GM18951 (cell line): ENCODE measurements at regions not wholly inside any gene's neighbourhood (a gene's known extent, or its start where the extent isn't known, plus 50 kb on each side); places are given as distances from the start of the nearest gene placed in this dataset.

Experiments
- POLR2A ChIP-seq: IDR thresholded peaks from 4 replicates; pipeline ENCODE4 v1.6.1; 2011; ENCODE audit warnings: mild to moderate bottlenecking; ENCODE audit not compliant: insufficient read length, insufficient read depth; ENCODE audit errors: extremely low read depth
- in situ Hi-C: fragments of 300-500 bp; cut with MboI; formaldehyde crosslinking; loops from one replicate; pipeline ENCODE4 v1.12.0; 2022; ENCODE audit warnings: low sequenced_read_pairs, mixed read lengths, inconsistent platforms; ENCODE audit not compliant: unreplicated experiment

- no peak for TF ChIP-seq POLR2A
- in situ Hi-C loops: no loop called here
Observed at GRCh38 chr17:77590951-77591735, 367.4 kb upstream of the TNRC6C start.

DNA sequence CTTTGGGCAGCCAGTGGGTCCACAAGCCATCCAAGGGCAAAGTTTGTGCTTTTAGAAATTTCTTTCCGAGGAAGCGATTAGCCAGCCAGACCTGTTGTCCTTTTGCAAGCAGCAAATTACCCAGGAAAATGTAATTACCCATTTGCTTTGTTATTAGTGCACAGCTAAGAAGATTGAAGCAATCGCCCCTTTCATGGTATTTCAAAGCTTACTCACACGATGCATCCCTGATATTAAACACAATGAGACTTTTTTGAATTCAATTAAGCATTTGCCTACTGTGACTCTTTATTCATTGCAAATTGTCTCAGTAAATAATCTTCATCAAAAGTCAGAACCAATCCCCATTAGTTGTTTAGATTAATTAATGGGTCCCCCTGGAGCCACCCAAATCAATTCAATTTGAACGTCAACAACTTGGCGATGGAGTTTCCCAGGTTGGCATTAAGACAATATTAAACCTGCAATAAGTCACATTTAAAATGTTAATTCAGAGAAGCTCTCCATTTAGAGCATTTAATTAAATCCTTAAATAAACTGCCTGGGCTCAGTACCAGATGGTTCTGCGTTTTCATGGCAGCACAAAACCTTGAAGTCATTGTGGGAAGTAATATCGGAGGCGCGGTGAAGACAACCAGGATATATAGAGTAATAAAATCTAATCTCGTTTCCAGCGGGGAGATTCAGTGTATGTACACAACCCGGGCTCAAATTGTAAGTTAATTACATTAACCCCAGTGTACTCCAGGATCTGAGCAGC lies 366.2 kb upstream of the TNRC6C start:
- no peak for TF ChIP-seq POLR2A
- in situ Hi-C loops: no loop called here

GRCh38 chr17:77593081-77593480 lies 365.4 kb upstream of the TNRC6C start:
- no peak for TF ChIP-seq POLR2A
- in situ Hi-C loops: no loop called here

DNA sequence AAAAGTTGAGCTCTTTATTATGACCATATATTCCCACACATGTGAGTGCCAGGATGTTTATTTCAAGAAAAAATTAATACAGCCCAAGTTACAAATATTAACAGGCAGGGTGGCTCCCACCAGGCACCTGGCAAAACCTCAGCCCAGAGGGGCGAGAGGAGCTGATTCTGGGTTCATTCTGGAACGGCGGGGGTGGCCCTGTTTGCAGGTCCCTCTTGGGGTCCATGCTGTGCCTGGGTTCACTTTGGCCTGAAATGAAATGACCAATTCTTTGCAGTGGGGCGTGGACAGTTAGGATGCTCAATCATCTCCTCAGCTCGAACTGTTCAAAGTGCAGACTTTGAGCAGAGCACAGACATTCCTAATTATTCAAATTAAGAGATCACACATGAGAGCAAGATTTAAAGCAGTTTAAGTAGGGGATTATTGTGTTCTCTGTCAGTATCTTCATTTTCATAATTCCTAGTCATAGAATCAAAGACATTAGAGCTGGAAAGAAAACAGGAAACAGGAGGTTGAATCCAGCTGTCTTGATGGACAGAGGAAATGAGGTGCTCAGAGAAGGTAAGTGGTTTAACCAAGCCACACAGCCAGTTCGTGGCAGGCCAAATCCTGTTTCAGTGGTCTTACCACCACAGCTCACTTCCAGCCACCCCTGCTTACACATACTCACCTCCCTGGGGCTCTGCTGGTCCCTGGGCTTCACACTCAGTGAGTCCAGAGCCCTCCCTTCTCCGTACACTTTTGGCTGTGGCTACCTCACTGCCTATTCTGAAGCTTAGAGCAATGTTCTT lies 363.9 kb upstream of the TNRC6C start:
- TF ChIP-seq POLR2A: no peak
- in situ Hi-C loops: no loop called here

DNA sequence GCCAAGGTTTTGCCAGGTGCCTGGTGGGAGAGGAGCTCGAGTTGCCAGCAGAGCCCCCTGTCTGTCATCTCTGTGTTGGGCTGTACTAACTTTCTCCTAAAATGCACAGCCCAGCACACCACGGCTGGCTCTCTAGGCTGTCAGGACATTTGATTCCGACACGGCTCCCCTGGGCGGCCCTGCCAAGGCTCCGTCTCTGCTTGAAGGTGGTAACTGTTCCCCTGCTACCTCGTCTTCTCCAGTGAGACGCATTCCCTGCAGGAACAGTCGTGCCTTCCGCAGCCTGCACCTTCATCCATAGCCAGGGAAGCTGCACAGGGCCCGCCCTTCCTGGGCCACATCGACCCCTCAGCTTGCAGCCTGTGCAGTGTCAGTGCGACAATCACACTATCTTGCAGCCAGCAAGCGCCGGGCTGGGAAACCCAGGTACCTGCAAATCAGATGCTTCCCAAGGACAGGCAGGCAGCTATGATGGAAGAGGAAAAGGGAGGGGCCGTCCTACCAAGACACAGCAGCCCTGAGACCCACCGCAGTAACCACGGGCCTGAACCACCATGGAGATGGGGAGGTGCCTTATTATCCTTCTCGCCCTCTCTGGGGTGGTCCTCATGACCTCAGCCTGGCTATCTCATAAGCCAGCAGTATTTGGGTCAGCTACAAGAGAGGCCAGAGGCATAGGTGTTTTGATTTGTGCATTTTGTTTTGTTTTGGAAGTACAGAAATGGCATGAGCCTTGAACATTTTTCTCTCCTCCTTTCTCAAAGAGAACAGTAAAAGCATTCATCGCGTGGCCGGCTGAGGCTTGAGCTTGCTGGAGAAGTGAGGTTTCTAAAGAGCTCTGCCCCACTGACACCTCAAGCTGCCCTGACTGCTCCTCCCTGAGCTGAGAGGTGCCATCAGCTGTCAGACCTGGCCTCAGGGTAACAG lies 361.7 kb upstream of the TNRC6C start:
- in situ Hi-C loops: no loop called here
- no peak for TF ChIP-seq POLR2A

GRCh38 chr17:77597418-77598240 lies 360.9 kb upstream of the TNRC6C start:
- in situ Hi-C loops: no loop called here
- TF ChIP-seq POLR2A: no peak

GRCh38 chr17:77598241-77598620 lies 360.3 kb upstream of the TNRC6C start:
- in situ Hi-C loops: no loop called here
- no peak for TF ChIP-seq POLR2A

GRCh38 chr17:77599699-77600098 lies 358.8 kb upstream of the TNRC6C start:
- in situ Hi-C loops: no loop called here
- TF ChIP-seq POLR2A: no peak

DNA sequence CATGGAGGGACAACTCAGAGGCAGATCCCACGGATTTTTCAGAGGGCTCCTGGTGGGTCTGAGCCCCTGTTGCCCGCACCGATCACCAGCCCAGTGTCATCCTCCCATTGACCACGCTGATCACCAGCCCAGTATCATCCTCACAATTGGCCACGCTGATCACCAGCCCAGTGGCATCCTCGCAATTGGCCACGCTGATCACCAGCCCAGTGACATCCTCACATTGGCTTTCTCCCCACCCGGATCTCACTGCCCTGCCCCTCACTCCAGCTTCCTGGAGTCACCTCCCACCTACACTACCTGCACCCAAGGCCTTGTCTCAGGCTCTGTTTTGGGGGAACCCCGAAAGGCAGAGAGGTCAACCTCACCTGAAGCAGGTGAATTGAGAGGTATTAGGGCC lies 358.2 kb upstream of the TNRC6C start:
- in situ Hi-C loops: no loop called here
- TF ChIP-seq POLR2A: no peak

GRCh38 chr17:77601054-77601979 lies 357.2 kb upstream of the TNRC6C start:
- TF ChIP-seq POLR2A: no peak
- in situ Hi-C loops: no loop called here

GRCh38 chr17:77602062-77602746 lies 356.3 kb upstream of the TNRC6C start:
- TF ChIP-seq POLR2A: no peak
- in situ Hi-C loops: no loop called here
